GM19240 (cell line): ENCODE measurements at regions not wholly inside any gene's neighbourhood (a gene's known extent, or its start where the extent isn't known, plus 50 kb on each side); places are given as distances from the start of the nearest gene placed in this dataset.
A peak's percentile ranks its signal among the peaks of the same experiment; 100 is the strongest.

Experiments used
- DNase-seq: peaks from one replicate; pipeline ENCODE4 v3.0.0; 2011; ENCODE audit warnings: low spot score; ENCODE audit not compliant: insufficient read length

DNA sequence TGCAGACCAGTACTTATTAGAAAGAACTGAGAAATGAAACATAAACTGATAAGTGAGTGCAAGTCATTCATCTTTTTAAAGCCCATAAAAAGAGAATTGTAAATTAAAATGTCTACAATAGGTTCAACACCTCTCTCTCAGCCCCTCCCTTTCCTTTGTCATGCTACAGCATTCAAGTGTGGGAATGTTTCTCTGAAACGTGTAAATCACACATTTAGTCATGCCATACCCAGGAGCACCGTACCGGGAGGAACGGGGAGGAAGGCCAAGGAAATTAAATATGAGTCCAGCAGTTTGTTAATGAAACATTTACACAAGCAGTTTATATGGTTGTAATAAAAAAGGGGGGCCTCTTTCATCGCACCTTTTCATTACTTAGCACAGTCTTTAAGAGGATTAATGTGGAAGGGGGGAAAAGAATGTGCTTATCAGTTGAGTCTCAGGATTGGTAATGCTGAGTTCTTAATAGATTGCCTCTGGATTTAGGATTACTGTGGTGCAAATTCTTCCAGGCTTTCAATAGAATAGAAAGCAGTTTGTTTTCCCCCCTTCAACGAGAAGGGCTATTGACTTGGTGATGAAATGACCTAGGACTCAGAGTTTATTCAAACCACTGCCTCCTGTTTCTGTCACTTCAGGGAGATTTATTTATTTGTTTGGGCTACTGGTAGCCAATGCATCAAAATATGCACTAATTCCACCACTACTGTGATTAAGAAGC is 176.0 kb upstream of the ZNF608 start:
- no peak for DNase-seq

DNA sequence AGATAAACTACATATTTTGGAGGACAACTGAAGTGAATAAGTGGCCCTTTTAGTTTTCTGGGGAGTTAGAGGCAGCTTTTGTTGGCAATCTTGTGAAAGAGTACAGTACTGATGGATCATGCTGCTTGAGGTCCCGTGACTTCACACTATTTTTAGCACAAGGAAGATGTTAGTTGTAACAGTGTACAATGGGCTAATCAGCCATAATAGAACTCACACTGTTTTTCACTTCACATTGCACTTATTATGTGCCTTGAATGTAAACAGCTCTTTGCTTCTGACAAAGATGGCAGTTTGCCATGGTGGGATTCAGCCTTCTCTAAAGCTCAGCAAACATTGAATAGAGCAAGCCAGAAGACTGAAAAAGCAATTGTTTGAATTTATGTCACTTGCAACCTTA is 176.7 kb upstream of the ZNF608 start:
- DNase-seq, result no peak

DNA sequence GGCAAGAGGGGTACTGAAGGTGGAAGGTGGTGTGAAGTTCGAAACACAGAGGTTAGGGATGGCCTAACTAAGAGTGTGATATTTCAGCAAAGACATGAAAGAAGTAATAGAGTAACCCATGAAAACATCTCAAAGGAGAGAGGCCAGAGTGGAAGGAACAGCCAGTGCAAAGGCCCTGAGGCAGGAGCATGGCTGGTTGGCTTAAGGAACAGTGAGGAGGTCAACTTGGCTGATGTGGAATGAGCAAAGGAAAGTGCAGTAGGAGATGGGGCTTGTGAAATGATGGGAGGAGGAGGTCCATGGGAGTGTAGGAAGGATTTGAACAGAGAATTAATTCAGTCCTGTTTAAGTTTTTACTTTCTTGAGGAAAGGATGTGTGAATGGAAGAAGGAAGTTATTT is 178.3 kb upstream of the ZNF608 start:
- no peak for DNase-seq

DNA sequence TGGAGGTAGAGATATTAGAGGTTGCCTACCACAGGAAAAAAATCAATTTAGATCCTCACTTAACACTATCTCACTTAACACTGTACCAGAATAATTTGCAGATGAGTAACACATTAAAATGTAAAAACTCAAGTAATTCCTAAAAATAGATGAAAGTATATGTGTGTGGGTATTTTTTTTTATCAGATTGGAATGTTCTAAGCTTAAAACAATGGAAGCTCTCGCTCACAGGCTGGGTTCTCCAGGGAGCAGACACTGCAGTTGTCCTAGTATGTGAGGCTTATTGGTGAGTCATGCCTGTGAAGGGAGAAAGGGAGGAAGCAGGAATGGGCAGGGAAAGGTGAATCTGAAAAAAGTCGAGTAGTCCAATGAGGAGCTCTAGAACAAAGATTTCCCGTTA is 181.3 kb upstream of the ZNF608 start:
- no peak for DNase-seq

DNA sequence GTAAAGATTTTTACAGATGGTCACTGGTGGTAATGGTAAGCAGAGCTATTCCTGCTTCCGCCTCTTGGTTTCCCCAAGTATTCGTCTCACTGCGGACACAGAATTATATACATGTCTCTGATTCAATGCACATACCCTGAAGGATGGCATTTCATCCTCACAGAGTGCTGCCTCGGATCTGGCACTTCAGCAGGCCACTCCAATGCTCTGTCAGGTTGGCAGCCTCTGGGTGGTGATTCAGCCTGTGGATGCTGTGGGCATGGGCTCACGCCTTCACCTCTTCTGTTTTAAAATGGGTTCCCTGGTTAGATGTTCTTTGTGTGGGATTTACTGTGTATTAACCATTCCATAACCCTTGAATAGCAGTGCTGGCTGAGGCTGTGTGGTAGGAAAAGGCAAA is 182.6 kb upstream of the ZNF608 start:
- no peak for DNase-seq

DNA sequence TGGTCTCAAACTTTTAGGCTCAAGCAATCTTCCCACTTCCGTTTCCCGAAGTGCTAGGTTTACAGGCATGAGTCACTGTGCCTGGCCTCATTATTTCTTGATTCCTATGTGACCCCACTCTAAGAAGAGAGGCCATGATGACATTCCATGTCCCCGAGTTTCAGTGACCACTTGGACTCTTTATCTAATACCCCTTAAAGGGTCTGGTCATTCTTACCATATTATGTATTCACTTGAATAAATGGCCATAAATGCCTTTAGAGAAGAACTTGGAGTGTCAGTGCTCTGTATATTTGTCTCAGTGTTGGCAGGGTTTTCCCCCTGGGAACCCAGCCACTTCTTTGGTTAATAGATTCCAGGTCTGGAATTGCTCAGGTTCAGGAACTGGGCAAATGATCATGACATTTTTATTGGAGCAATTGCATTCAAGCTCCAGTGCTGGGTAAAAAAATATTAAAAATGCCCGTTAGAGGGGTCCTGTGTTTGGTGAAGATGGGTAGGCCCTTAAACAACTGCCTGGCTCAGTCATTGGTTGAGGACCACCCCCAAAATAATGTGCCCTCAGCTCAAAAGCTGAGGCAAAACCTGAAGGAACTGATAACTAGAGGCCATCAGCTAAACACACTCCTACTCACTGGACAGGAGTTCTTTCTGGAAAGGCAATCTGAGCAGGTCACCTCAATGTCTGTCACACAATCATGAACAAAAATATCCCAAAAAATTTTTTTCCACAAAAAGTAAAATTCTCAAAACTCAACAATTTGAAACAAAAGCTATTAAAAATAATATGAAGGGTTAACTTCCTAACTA is 186.6 kb upstream of the ZNF608 start:
- DNase-seq, result no peak

DNA sequence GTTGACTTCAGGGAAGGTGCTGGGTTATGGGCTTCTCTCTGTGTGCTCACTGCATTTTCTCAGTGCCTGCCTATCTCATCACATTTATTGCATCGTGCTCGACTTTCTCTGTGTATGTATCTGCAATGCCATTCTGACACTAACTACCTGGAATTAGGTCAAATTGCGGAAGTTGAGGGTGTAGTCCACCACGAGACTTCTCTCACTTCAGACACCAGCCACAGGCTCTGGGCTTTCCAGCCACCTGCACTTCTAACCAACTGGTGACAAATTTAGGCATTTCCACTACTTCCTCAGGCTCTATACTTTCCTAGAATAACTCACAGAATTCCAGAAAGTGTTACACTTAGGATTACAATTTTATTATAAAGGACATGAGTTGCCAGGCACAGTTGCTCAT is 188.6 kb upstream of the ZNF608 start:
- DNase-seq, result no peak

DNA sequence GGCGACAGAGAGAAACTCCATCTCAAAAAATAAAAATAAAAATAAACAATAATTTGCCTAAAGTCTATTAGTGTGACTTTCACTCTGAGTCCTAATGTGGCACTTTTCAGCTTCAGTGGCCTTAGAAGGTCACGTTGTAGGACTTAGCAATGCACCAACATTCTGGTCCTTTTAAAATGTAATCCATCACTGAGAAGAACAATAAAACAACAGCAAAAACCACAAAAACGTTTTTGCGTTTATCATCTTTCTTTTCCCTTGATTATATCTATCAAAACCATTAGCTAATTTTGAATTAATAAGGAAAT is 190.1 kb upstream of the ZNF608 start:
- no peak for DNase-seq

DNA sequence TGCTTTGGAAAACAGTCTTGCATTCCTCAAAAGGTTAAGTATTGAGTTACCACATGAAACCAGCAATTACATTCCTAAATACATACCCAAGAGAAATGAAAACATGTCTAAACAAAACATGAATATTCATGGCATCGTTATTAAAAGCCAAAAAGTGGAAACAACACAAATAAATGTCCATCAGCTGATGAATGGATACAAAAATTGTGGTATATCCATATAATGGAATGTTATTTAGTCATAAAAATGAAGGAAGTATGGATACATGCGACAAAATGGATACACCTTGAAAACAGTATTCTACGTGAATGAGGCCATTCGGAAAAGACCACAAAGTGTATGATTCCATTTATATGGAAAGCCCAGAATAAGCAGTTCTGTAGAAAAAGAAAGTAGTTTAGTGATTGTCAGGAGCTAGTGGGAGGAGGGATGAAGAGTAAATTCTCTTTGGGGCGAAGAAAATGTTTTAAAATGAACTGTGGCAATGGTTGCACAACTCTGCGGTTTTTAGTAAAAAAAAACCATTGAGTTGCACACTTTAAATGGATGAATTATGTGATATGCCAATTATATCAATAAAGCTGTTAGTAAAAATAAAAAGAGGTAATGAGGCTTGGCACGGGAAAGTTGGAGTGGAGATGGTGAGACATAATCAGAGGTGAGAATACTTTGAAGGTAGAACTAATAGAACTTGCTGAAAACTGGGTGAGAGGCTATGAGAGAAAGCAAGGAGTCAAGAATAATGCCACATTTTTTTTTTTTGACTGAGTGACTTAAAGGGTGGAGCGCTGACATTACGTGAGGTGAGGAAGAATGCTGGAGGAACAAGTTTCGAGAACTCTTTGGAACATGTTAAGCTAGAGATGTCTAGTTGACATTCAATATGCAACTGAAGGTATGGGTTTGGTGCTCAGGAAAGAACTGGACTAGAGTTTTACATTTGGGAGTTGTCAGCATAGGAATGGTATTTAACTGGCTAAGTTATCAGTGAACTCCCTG is 194.9 kb upstream of the ZNF608 start:
- DNase-seq, result no peak

DNA sequence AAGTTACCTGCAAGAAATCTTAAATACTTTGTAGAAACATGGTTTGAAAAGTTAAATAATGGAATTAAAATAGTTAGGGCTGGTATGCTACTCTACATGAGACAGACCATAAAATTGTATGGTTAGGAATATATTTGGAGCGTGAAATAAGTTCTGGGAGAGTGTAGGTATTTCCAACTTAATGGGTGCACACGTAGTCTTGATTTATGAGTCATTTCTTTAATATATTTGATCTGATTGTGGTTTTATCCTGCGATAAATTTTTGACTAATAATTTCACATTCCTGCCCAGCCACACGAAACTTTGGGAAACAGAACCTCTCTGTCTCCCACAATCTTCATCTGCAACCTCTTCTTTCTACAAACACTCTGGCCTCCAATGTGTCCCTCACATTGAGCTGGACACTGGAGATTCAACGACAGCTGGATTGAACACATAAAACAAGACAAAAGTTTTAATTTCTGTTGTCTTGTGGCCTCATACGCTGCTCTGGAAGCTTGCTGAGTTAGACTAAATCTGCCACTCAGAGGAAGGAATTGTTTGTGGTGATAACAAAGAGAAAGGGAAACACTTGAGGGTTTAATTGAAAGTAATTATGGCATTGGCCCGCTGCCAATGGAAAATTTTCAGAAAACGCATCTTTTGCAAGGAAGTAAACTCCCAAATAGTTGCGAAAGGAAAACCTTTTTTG is 201.8 kb upstream of the ZNF608 start:
- no peak for DNase-seq

DNA sequence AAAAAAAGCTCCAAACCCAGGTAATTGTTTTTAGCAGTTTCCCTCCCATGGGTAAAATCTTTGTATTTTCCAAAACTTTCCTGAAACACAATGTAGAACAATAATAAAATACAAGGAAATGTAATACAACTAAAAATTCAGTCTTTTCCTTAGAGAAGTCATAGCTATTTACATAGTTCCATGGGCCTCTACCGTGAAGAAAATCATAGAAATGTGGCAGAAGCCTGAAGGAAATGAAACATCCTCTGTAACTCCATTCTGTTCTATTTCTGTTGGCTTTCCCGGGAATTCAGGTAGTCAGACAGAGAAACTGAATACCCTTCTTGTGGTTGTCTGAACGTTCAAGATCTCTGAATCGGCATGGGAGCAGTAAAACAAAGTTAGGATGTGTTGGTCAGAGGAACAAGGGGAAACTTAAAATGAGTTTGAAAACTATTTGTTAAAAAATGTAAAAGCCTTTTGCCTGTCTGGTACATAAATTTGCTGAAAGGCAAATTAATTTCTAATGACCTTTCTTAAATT is 202.4 kb upstream of the ZNF608 start:
- no peak for DNase-seq

DNA sequence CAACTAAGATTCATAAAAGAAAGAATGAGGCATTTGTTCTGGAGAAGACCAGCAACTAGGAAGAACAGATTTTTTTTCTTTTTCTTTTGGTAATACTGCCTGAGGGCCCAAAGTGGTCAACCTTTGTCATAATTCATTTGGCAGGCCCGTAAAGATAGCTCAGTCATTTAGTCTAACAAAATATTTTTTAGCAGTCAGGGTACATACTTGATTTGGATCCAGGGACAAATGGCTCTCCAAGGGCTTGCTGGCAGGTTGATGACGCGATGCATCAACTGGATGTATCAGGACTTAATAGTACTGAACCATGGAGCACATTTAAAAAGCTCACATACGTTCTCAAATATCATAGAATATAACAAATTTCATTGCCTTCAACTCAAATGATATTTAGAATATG is 203.4 kb upstream of the ZNF608 start:
- DNase-seq, result no peak

DNA sequence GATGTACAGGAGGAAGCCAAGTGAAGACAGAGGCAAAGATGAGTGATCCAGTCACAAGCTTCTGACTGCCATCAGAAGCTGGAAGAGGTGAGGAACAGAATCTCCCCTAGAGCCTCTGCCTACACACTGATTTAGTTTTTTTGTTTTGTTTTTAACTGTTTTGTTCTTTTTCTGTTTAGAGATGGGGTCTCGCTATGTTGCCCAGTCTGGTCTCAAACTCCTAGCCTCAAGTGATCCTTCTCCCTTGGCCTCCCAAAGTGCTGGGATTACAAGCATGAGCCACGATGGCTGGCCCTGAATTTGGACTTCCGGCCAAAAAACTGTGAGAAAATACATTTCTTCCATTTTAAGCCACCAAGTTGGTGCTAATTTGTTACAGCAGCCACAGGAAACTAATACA is 204.7 kb upstream of the ZNF608 start:
- DNase-seq, result no peak

DNA sequence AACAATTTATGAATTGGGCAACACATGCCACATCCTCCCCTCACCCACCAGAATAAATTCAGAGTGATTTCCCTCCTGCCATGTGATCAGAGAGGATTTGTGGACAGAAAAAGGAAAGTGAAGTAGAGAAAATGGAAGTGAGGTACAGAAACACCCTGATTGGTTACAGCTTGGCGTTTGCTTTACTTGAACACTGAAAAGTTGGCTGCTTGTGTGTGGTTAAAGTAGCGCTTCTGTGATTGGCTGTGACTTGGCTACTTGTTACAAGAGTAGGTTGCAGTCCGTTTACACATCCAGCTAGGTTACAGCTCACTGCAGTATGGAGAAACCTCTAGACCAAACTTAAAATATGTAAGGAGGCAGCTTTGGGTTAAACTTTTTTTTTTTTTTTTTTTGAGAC is 205.2 kb upstream of the ZNF608 start:
- DNase-seq, result peak; percentile 8

DNA sequence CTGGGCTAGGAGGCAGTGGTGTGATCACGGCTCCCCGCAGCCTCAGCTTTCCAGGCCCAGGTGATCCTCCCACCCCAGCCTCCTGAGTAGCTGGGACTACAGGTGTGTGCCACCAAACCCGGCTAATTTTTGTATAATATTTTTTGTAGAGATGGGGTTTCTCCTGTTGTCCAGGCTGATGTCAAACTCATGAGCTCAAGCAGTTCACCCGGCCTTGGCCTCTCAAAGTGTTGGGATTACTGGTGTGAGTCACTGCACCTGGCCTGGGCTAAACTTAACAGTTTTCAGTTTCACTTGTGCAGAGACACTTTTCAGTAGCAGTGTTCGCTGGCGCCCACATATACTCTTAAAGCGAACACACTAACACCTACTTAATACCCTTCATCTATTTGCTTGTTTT is 205.6 kb upstream of the ZNF608 start:
- peak; percentile 3 for DNase-seq

DNA sequence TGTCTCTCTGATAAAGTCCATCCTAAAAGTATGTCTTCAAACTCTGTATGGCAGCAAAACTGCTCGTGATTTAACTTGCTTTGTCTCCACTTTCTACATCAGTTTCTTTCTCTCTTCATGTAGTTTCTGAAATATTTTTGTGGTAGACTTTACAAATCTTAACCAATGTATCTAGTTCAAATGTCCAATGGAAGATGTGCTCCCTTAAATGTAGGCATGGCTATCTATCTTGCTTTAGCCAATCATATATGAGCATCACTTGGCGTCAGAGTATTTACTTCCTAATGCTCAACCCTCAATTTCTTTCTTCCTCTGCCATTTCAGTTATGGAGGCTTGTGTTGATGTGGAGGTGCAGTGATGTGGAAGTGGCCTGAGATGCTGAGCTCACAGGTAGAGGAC is 206.1 kb upstream of the ZNF608 start:
- DNase-seq, result peak; percentile 13

DNA sequence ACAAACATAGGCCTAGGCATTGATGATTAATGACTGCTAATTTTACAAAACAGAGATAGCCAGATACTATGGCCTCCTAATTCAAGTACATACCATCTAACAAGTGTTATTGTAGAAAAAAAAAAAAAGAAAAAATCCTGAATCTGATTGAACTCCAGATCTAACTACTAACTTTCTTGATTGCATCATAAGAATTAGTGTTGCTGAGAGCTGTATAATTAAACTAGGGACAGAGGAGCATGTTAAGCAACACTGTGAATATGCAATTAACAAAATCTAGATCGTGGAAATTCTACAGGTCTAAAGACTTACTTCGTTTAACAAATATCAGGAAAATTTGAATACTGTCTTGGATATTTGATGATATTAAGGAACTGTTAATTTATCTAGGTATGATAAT is 208.3 kb upstream of the ZNF608 start:
- no peak for DNase-seq

DNA sequence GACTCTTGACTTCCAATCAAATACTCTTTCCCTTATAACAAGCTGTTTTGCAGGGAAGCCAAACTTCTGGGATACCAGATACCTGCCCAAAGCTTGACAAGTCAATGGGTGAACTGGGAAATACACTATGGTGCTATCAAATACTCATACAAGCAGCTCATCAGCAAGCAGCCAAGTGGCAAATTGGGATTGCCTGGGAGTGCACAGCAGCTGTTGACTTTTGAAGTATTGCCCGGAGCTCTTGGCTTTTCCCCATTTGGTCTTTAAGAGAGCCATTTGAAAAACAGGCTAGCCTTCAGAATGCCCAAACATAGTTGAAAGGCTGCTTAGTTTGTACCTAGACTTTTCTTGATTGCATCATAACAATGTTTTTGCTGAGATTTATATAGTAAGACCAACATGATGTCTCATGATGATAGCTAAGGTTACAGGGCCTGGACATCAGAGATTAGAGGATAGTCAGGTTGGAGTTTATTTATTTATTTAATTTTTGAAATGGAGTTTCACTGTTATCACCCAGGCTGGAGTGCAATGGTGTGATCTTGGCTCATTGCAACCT is 210.1 kb upstream of the ZNF608 start:
- DNase-seq, result no peak

DNA sequence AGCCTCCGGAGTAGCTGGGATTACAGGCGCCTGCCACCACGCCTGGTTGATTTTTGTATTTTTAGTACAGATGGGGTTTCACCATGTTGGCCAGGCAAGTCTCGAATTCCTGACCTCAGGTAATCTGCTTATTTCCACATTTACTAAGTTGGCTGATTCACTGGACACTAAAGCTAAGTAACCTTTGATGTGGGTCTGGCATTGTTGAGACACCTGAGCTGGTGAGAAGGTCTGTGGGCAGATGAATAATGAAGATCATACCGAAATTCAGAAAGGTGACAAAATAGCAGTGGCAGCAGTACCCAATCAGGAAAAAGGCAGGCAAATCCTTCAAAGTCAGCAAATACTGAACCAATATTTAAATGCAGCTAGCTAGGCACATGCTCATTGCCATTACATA is 210.6 kb upstream of the ZNF608 start:
- no peak for DNase-seq

DNA sequence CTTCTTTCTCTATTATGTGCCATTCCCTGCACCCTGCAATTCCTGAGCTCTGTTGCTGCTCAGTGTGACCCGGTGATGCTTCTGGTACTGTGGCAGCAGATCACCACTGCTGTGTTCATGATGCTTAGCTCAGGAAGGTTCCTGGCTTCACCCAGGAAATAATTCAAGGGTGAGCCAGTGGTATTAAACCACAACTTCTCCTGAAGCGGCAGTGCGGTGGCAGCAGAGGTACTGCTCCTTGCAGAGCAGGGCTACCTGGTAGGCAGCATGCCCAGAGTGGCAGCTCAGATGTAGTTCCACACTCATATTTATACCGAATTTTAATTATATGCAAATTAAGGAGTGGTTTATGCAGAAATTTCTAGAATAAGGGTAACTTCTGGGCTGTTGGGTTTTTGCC is 213.8 kb upstream of the ZNF608 start:
- DNase-seq, result no peak

DNA sequence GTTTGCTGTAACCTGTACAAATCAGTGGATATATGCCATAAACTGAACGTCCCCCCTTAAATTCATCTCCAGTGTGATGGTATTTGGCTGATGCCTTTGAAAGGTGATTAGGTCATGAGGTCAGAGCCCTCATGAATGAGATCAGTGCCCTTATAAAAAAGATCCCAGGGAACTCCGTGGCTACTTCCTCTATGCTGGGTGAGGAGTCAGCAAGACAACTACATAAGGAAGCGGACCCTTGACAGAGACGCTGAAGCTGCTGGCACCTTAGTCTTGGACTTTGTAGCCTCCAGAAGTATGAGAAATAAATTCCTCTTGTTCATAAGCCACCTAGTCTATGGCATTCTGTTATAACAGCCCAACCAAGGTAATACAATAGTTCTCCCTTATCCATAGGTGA is 215.1 kb upstream of the ZNF608 start:
- DNase-seq, result no peak
